HepG2 (cell line): ENCODE measurements at regions not wholly inside any gene's neighbourhood (a gene's known extent, or its start where the extent isn't known, plus 50 kb on each side); places are given as distances from the start of the nearest gene placed in this dataset.

Experiments used
- ATAC-seq: fragments of 200-7000 bp; cut with Tn5 transposase; 3 replicates; pipeline ENCODE4 v1.9.1; 2020; ENCODE audit warnings: mild to moderate bottlenecking, moderate library complexity
- BruUV-seq: library from RNA; stranded (reverse); fragments of 400-500 nt; replicated peaks from 2 replicates; lab custom pipeline; 2021; lab: Mats Ljungman, UMichigan
- CTCF ChIA-PET: fragments of 300-600 bp; formaldehyde crosslinking; extraction: SDS; loops from one replicate; lab custom pipeline; 2021; ENCODE audit warnings: low total read pairs, inconsistent platforms, low intra/inter-chr PET ratio; lab: Yijun Ruan, JAX
- POLR2A ChIA-PET: fragments of 350-600 bp; sonication (Branson Sonifier 250); formaldehyde crosslinking; loops from one replicate; lab custom pipeline; 2020; ENCODE audit warnings: antibody characterized with exemption, inconsistent platforms; lab: Yijun Ruan, JAX
- DNase-seq: peaks from one replicate; pipeline ENCODE4 v3.0.0-alpha.2; 2015; ENCODE audit warnings: low spot score
- FAIRE-seq: peaks from 3 replicates; lab custom pipeline; 2011; peaks lifted over from hg19 to GRCh38; lab: Jason Lieb, UNC
- H2AFZ ChIP-seq: one replicate; pipeline ENCODE4 v1.6.1; 2011; ENCODE audit warnings: low read length, inconsistent platforms
- H3K27ac ChIP-seq: fragments of 300-600 bp; 3 replicates; pipeline ENCODE4 v1.8.0; 2011; ENCODE audit warnings: mixed run types, mild to moderate bottlenecking, mixed read lengths, low read length, inconsistent platforms; ENCODE audit not compliant: insufficient read depth; ENCODE audit errors: extremely low read length
- H3K27me3 ChIP-seq, 2 experiments: fragments of 200-600 bp in 1 of 2; 2 replicates in 1 of 2; 3 replicates in 1 of 2; pipeline versions ENCODE4 v1.6.0 to v1.8.0; 2011; ENCODE audit warnings: low read length in 2 of 2, mild to moderate bottlenecking in 2 of 2, moderate library complexity in 2 of 2, inconsistent platforms in 1 of 2; ENCODE audit not compliant: insufficient read depth in 2 of 2, control insufficient read depth in 1 of 2
- H3K36me3 ChIP-seq, 2 experiments: fragments of 200-600 bp in 1 of 2; replicated peaks in 1 of 2; 2 replicates in 1 of 2; 3 replicates in 1 of 2; pipeline versions ENCODE4 v1.5.1 to v1.8.0; 2011; ENCODE audit warnings: low read length in 2 of 2, inconsistent platforms in 1 of 2; ENCODE audit not compliant: insufficient read depth in 2 of 2, control insufficient read depth in 1 of 2
- H3K4me1 ChIP-seq: 2 replicates; pipeline ENCODE4 v1.5.1; 2012; ENCODE audit warnings: low read length, inconsistent platforms; ENCODE audit not compliant: insufficient read depth
- H3K4me2 ChIP-seq: 2 replicates; pipeline ENCODE4 v1.6.0; 2011; ENCODE audit warnings: low read depth, low read length, inconsistent platforms
- H3K4me3 ChIP-seq, 3 experiments: fragments of 200-600 bp in 1 of 3; sonication (generic), shearing (Covaris generic) in 1 of 3; replicated peaks in 1 of 3; 2 replicates each; pipeline ENCODE4 v1.5.1; 2011 to 2016; ENCODE audit warnings: low read length in 3 of 3, inconsistent platforms in 2 of 3, low read depth in 2 of 3, mild to moderate bottlenecking in 2 of 3, control low read depth in 1 of 3, mixed read lengths in 1 of 3; ENCODE audit not compliant: insufficient read depth in 1 of 3
- H3K79me2 ChIP-seq: one replicate; pipeline ENCODE4 v1.6.1; 2011; ENCODE audit warnings: low read length, inconsistent platforms; ENCODE audit not compliant: insufficient read depth
- H3K9ac ChIP-seq: 2 replicates; pipeline ENCODE4 v1.6.0; 2011; ENCODE audit warnings: mild to moderate bottlenecking, low read depth, low read length, inconsistent platforms; ENCODE audit not compliant: insufficient read depth
- H3K9me3 ChIP-seq: 2 replicates; pipeline ENCODE4 v1.5.1; 2012; ENCODE audit warnings: mild to moderate bottlenecking, low read length
- H4K20me1 ChIP-seq: 2 replicates; pipeline ENCODE4 v1.6.0; 2011; ENCODE audit warnings: inconsistent platforms, mild to moderate bottlenecking, low read length, moderate library complexity; ENCODE audit not compliant: insufficient read depth
- GLMP ChIP-seq: sonication (generic); formaldehyde crosslinking; IDR thresholded peaks from 2 replicates; pipeline ENCODE4 v1.9.0; 2021; ENCODE audit warnings: missing genetic modification reagents, mild to moderate bottlenecking, borderline replicate concordance
- KDM1A ChIP-seq: IDR thresholded peaks from 2 replicates; pipeline ENCODE4 v1.6.1; 2016; ENCODE audit warnings: missing compliant biosample characterization
- NR0B2 ChIP-seq: sonication (generic); formaldehyde crosslinking; IDR thresholded peaks from 2 replicates; pipeline ENCODE4 v1.4.0; 2020; ENCODE audit warnings: mild to moderate bottlenecking, missing genetic modification reagents
- PRDM15 ChIP-seq: sonication (generic); formaldehyde crosslinking; IDR thresholded peaks from 2 replicates; pipeline ENCODE4 v1.4.0; 2020; ENCODE audit warnings: missing genetic modification reagents
- ZNF3 ChIP-seq: IDR thresholded peaks from 2 replicates; pipeline ENCODE4 v1.7.0; 2017; ENCODE audit warnings: inconsistent platforms
- ZNF335 ChIP-seq: sonication (generic); formaldehyde crosslinking; IDR thresholded peaks from 2 replicates; pipeline ENCODE4 v1.4.0; 2020; ENCODE audit warnings: missing genetic modification reagents
- WGBS: methylation state at CpG from one replicate; pipeline ENCODE4 v1.1.6; 2017; ENCODE audit warnings: low lambda C conversion rate; 5-methylcytosine and 5-hydroxymethylcytosine counted together
- in situ Hi-C: cut with HindIII; loops from 2 replicates; pipeline ENCODE4 v1.10.0; 2017; ENCODE audit warnings: low pct_unique_long_range_greater_than_20kb; ENCODE audit not compliant: extremely low pct_ligation_motif_present
- intact Hi-C: fragments of 100-400 bp; cut with micrococcal nuclease; formaldehyde crosslinking; loops from one replicate; pipeline ENCODE4 v1.10.0; 2022; ENCODE audit not compliant: unreplicated experiment

DNA sequence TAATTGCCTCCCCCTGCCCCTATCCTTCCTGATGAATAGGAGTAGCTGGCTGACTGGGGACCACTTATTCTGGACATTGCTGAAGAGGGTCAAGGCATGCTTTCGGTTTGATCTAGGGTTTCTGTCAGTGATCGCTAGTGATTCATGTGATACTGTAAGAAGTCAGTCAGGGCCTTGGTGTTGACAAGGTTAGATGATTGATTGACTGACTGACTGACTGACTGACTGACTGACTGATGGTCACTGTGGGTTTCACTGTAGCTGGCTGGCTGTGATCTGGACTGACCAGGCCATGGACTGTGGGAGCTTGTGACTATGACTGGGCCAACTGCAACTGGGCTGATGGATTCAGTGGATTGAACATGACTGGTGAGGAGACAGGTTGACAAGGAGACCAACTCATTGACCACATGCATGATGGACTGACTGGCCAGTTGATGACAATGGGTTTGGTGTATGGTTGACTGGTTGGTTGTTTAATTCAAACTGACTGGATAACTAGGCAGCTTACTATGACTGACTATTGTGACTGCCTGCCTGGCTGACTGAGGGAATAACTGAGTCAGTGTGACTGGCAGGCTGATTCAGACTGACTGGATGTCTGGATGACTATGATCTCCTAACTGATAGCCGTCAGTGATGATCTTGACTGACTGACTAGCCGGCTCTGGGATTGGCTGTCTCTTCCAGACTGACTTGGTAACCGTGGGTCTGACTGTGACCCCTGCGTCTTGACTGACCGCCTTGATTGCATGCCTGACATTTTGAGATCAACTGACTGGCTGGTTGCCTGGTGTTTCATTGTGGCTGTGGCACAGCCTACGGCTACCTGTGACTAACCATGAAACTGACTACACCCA, 509.9 kb downstream of the SHQ1 start:
- H3K36me3 ChIP-seq = no peaks in the 10 kb centered on the region
- H3K79me2 ChIP-seq = no peaks in the 10 kb centered on the region
- no peak overlapping the region for H3K9ac ChIP-seq
- no peak overlapping the region for H2AFZ ChIP-seq
- in situ Hi-C loops = no loop called here
- no peak for DNase-seq
- BruUV-seq = no TSS peak
- H3K4me1 ChIP-seq = 0 out of 2 replicates have a peak, but pooled peaks cover 7% of the 10 kb centered on the region
- H3K27ac ChIP-seq = no peak overlapping the region
- TF ChIP-seq NR0B2 (CRISPR knock-in tag) = no peak
- no peak for TF ChIP-seq ZNF335 (CRISPR knock-in tag)
- peak; percentile 75; the same call in 1 of the 2 replicates for TF ChIP-seq ZNF3 (CRISPR knock-in tag)
- no peak for TF ChIP-seq KDM1A (CRISPR knock-in tag)
- TF ChIP-seq GLMP (CRISPR knock-in tag) = no peak
- TF ChIP-seq, all 625 proteins: peak for 1
- intact Hi-C loops = no loop called here
- WGBS = 100% methylated on average over 2 of the region's 8 CpGs
- Histone ChIP-seq H3K4me3 (no peak overlapping the region), H3K9me3 (no peaks in the 10 kb centered on the region), H3K4me2 (no peak overlapping the region), H4K20me1 (no peaks in the 10 kb centered on the region), H3K27me3 (peaks cover 0 to 5% of the 10 kb centered on the region in 2 experiments; a peak in 1 of 5 replicates)
- ChIA-PET POLR2A (no interaction called here), CTCF (no interaction called here)
- FAIRE-seq = no peak
- no peak; the same call in 2 of the 3 replicates for ATAC-seq

DNA sequence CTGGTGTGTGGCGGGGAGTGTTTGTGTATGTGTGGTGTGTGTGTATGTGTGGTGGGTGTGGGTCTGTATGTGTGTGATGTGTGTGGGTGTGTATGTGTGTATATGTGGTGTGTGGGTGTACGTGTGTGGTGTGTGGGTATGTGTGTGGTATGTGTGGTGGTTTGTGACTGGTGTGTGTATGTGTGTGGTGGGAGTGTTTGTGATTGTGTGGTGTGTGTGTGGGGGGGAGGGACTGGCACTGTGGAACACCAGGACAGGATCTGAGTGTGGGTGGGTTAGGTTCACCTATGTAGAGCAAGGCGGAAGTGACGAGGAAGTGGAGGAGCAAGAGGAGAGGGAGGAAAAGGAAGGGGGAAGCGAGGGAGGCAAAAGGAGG, 510.8 kb downstream of the SHQ1 start:
- BruUV-seq = no TSS peak
- Histone ChIP-seq H3K36me3 (no peaks in the 10 kb centered on the region), H3K79me2 (no peaks in the 10 kb centered on the region), H3K9me3 (no peaks in the 10 kb centered on the region), H2AFZ (no peak overlapping the region), H3K4me1 (0 out of 2 replicates have a peak, but pooled peaks cover 7% of the 10 kb centered on the region), H3K4me3 (no peak overlapping the region), H4K20me1 (no peaks in the 10 kb centered on the region), H3K27me3 (peaks cover 0 to 5% of the 10 kb centered on the region in 2 experiments; a peak in 2 of 5 replicates), H3K4me2 (no peak overlapping the region), H3K9ac (no peak overlapping the region), H3K27ac (no peak overlapping the region)
- ChIA-PET POLR2A (no interaction called here), CTCF (no interaction called here)
- WGBS = 77% methylated on average over 5 of the region's 5 CpGs
- intact Hi-C loops (no loop called here), in situ Hi-C loops (no loop called here)
- ATAC-seq (no peak), DNase-seq (no peak), FAIRE-seq (no peak)
- no peak for TF ChIP-seq PRDM15 (CRISPR knock-in tag)
